ENCODE measurements at regions not wholly inside any gene's neighbourhood (a gene's known extent, or its start where the extent isn't known, plus 50 kb on each side); places are given as distances from the start of the nearest gene placed in this dataset.

DNA sequence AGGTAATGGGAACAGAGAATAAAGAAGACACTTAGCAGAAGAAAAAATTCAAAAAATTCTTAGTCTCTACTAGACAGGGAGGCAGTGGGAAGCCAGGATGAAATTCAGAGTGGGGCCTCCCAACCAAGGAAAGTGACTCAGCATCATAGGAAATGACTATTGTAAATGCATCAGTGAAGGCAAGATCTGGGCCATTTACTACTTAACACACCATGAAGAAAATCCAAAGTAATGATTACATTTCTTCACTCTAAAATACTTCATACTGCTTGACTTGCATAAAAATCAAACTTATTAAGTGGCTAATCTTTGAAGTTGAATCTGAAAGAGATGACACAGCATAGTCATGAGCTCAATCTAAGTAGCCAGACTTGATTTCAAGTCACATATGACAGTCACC, 405.8 kb upstream of the SLC39A10 start:
- TF ChIP-seq ZNF76 (tag by site-specific recombination; IDR thresholded peaks at IDR 0.05; ENCODE audit: borderline replicate concordance, low read depth) = no peak
- TF ChIP-seq YY1 (tag by site-specific recombination; IDR thresholded peaks at IDR 0.05) = no peak
- TF ChIP-seq IKZF3 (tag by site-specific recombination; IDR thresholded peaks at IDR 0.05) = no peak
- no peak for TF ChIP-seq TCF7L2 (IDR thresholded peaks at IDR 0.05; ENCODE audit: borderline replicate concordance, low read depth, low read length)
